ENCODE measurements at regions not wholly inside any gene's neighbourhood (a gene's known extent, or its start where the extent isn't known, plus 50 kb on each side); places are given as distances from the start of the nearest gene placed in this dataset.
"Not testable (repeated sequence)": the region's sequence is repeated elsewhere in the genome, so short reads cannot be mapped to it uniquely, and the experiment has no call there.

DNA sequence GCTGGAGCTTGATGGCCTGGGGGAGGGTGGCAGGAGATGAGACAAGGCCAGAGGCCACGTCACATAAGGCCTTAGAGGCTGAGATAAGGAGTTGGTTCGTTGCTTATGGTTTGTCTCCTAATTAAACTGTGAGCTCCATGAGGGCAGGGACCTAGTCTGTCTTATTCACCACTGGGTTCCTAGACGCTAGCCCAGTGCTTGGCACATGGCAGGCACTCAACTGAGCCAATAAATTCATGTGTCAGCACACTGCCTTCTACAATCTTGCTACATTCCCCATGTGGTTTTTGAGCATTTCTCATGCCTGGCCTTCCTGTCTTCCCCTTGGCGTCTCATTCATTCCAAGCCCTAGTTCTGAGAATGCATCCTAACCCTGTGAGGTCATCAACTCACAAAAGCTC is 92.5 kb upstream of the MED13L start:
- H3K9me3 Mint-ChIP-seq = peaks cover 4% of the 10 kb centered on the region
- no peak overlapping the region for H3K27ac Mint-ChIP-seq
- DNase-seq (no peak), ATAC-seq (no peak)
- no peak overlapping the region for H3K4me3 Mint-ChIP-seq
- no peaks in the 10 kb centered on the region for H3K27me3 Mint-ChIP-seq
- no peaks in the 10 kb centered on the region for H3K36me3 Mint-ChIP-seq (ENCODE audit: low read depth)
- peaks cover 3% of the 10 kb centered on the region for H3K4me1 Mint-ChIP-seq

DNA sequence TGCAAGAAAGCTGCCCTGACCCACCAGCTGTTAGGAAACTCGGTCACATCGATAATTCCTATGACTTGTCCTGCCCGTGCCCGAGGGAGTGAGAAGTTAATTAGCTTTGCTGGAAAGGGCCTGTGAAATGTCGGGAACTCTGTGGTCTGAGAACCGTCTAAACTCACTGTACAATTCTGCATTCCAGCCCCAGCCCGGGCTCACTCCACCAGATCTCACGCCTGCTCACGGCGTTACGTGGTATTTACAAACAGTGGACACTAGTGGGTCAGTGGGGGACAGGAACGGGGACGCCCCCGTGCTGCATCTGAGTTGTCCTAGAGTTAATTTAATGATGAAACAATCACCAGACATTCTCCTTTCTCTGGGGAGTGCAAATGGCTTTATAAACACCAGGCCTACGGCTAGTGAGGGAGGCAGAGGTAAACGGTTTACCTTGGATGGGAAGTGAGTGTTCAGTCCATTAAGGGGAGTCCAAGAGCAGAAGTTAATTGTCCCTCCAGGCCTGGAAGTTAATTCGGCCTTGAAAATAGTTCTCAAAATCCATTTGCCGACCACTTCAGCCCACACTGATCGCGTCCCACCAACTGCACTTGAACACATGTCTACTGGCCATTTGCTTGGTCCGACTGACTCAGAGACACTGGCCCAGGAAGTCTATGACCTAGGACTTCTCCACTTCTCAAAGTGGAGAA is 93.5 kb upstream of the MED13L start:
- no peak overlapping the region for H3K4me3 Mint-ChIP-seq
- H3K27me3 Mint-ChIP-seq = no peaks in the 10 kb centered on the region
- ATAC-seq (no peak), DNase-seq (no peak)
- peaks cover 11% of the 10 kb centered on the region for H3K4me1 Mint-ChIP-seq
- no peak overlapping the region for H3K27ac Mint-ChIP-seq
- peaks cover 10% of the 10 kb centered on the region for H3K9me3 Mint-ChIP-seq
- no peaks in the 10 kb centered on the region for H3K36me3 Mint-ChIP-seq (ENCODE audit: low read depth)

DNA sequence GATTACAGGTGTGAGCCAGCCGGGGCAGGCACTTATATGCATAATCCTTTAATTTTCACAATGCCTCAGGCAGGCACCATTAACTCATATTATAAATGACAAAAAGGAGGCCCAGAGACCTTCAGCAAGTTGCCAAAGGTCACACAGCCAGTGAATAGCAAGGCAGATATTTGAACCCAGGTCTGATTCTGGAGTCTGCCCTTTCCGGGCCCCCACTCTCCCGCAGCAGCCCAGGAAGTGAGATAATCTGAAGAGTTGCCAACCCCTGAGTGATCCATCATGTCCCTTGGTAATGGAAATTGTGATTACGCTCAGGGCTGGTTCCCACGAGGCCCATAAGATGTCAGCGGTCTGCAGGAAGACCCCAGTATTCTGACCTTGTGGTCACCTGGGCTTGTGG is 95.3 kb upstream of the MED13L start:
- Mint-ChIP-seq H3K36me3 (ENCODE audit: low read depth) (no peaks in the 10 kb centered on the region), H3K27ac (no peak overlapping the region), H3K9me3 (peaks cover 10% of the 10 kb centered on the region), H3K27me3 (no peaks in the 10 kb centered on the region), H3K4me1 (peaks cover 21% of the 10 kb centered on the region), H3K4me3 (no peak overlapping the region)
- DNase-seq (no peak), ATAC-seq (peak; percentile 31)

DNA sequence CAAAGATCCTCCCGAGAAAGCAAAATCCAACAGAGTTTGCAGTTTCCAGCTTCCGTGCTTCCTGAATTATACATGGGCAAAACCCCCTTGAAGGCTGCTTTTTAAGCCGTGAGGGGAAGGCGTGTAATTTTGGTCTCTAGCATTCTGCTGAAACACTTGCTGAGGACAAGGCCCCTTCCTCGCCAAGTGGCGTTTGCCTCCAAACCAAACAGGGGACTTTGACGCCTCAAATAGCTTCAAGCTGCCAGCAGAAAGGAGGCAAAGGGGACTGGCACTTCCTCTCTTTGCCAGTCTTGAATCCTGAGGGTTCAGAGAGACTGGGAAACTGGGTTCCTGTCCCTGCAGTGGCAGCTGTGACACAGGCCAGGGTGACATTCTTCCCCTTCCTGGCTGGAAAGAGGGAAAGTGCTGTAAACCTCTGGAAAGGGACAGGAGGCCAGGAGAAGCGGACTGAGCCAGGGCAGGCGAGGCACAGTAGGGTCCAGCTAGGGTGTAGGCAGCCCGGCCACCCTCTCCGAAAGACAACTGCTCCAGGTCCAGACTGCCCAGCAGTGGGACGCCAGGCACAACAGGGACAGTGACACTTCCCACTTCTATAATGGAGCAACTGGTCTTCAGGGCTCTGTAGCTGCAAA is 96.2 kb upstream of the MED13L start:
- ATAC-seq (no peak), DNase-seq (no peak)
- H3K9me3 Mint-ChIP-seq = peaks cover 10% of the 10 kb centered on the region
- H3K4me1 Mint-ChIP-seq = peaks cover 21% of the 10 kb centered on the region
- no peak overlapping the region for H3K4me3 Mint-ChIP-seq
- no peaks in the 10 kb centered on the region for H3K27me3 Mint-ChIP-seq
- H3K36me3 Mint-ChIP-seq (ENCODE audit: low read depth) = no peaks in the 10 kb centered on the region
- H3K27ac Mint-ChIP-seq = no peak overlapping the region

DNA sequence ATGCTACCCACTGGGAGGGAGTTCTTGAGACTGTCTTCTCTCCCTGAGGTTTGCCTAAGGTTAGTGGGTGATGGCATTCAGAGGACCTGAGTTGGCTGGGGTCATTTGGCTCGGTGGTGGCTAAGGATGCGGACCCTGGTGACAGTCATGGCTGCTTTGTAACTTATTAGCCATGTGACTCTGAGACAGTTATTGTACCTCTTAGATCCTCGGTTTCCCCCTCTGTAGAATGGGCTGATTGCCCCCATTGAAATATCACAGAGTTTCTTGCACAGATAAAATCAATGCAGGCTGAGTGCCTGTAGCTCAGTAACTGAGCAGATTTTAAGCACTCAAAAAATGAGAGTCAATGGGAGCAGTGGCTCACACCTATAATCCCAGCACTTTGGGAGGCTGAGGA is 96.7 kb upstream of the MED13L start:
- Mint-ChIP-seq H3K27ac (no peak overlapping the region), H3K4me3 (no peak overlapping the region), H3K27me3 (no peaks in the 10 kb centered on the region), H3K9me3 (peaks cover 10% of the 10 kb centered on the region), H3K4me1 (peaks cover 21% of the 10 kb centered on the region), H3K36me3 (ENCODE audit: low read depth) (no peaks in the 10 kb centered on the region)
- no peak for DNase-seq
- no peak for ATAC-seq

DNA sequence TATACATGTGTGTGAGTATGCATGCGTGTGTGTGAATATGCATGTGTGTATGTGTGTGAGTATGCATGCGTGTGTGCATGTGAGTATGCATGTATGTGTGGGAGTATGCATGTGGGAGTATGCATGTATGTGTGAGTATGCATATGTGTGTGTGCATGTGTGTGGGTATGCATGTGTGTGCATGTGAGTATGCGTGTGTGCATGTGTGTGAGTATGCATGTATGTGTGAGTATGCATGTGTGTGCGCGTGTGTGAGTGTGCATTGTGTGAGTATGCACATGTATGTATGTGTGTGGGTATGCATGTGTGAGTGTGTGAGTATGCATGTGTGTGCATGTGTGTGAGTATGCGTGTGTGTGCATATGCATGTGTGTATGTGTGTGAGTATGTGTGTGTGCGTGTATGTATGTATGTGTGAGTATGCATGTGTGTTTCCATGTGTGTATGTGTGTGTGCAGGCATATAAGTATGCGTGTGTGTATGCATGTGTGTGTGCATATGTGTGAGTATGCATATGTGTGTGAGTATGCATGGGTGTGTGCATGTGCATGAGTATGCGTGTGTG is 97.9 kb upstream of the MED13L start:
- ATAC-seq (no peak), DNase-seq (no peak)
- Mint-ChIP-seq H3K27me3 (no peaks in the 10 kb centered on the region), H3K4me1 (peaks cover 25% of the 10 kb centered on the region), H3K4me3 (no peak overlapping the region), H3K9me3 (peaks cover 10% of the 10 kb centered on the region), H3K27ac (peak overlapping the region; percentile 61), H3K36me3 (ENCODE audit: low read depth) (no peaks in the 10 kb centered on the region)

DNA sequence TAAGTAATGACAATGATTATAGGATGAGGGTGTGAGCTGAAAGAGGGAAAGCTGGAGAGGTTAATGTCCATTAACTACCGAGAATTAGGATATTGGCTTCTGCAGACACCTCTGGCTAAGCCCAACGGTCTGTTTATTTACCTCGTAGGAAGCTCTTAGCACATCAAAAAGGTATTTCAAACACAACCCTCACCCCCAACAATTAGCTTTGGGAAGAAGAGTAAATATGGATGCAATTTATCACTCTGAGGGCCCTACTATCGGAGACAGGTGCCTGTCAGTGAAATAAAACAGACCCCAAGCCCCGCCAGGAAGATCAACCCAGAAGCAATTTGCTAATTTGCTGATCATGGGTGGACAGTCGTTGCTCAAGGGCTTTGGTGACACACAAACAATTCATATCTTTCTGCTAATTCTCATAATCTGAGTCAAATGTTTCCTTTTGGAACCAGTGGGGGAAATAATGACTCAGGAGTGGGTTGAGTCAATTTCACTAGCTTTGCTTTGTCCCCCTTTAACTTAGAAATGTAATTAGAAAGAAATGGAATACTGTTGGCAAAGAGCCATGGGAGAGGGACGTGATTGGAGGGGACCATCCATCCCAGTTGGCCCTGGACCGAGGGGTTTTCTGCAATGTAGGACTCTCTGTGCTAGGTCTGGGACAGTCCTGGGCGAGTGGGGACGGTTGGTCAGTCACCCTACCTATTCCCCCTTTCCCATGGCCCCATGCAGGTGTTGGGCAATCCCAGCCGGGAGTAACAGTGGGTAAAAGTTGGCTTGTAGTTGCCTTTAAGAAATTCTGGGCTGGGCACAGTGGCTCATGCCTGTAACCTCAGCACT is 99.1 kb upstream of the MED13L start:
- DNase-seq (no peak), ATAC-seq (peak; percentile 67)
- no peaks in the 10 kb centered on the region for H3K36me3 Mint-ChIP-seq (ENCODE audit: low read depth)
- H3K27me3 Mint-ChIP-seq = peaks cover 1% of the 10 kb centered on the region
- H3K27ac Mint-ChIP-seq = peak overlapping the region; percentile 15
- peaks cover 25% of the 10 kb centered on the region for H3K4me1 Mint-ChIP-seq
- no peak overlapping the region for H3K4me3 Mint-ChIP-seq
- peaks cover 10% of the 10 kb centered on the region for H3K9me3 Mint-ChIP-seq

DNA sequence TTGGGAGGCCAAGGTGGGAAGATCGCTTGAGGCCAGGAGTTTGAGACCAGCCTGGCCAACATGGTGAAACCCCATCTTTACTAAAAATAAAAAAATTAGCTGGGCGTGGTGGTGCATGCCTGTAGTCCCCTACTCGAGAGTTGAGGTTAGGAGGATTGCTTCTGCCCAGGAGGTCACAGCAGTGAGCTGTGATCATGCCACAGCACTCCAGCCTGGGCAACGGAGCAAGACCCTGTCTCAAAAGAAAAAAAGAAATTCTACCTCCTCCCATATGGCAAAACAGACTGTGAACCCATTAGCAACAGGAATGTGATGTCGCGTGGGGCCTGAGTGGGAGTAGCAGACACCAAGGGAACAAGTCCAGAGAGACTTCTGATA is 99.7 kb upstream of the MED13L start:
- not testable (repeated sequence) for H3K36me3 Mint-ChIP-seq (ENCODE audit: low read depth); DNase-seq; H3K4me3 Mint-ChIP-seq; H3K27me3 Mint-ChIP-seq; ATAC-seq; H3K27ac Mint-ChIP-seq
- Mint-ChIP-seq H3K9me3 (peaks cover 10% of the 10 kb centered on the region), H3K4me1 (peaks cover 25% of the 10 kb centered on the region)

DNA sequence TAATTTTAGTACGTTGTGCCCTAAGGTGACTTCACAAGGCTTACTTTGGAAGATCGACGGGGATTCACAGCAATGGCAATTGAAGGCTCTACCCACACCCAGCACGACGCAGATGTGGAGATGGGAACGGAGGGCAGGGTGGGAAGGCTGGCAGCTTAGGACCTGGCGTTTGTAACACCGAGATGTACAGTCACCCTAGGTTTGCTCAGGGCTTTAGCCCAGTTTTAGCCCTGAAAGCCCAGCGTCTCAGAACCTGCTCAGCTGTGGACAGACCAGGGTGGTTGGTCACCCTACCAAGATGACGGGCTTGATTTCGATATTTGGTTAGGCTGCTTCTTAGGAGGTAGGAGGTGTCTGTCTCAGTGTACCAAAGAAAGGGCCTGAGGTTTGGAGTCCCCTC is 100.5 kb upstream of the MED13L start:
- H3K9me3 Mint-ChIP-seq = peaks cover 10% of the 10 kb centered on the region
- peaks cover 4% of the 10 kb centered on the region for H3K27me3 Mint-ChIP-seq
- DNase-seq = no peak
- peaks cover 24% of the 10 kb centered on the region for H3K4me1 Mint-ChIP-seq
- H3K4me3 Mint-ChIP-seq = no peak overlapping the region
- H3K36me3 Mint-ChIP-seq (ENCODE audit: low read depth) = no peaks in the 10 kb centered on the region
- no peak overlapping the region for H3K27ac Mint-ChIP-seq
- ATAC-seq = no peak

DNA sequence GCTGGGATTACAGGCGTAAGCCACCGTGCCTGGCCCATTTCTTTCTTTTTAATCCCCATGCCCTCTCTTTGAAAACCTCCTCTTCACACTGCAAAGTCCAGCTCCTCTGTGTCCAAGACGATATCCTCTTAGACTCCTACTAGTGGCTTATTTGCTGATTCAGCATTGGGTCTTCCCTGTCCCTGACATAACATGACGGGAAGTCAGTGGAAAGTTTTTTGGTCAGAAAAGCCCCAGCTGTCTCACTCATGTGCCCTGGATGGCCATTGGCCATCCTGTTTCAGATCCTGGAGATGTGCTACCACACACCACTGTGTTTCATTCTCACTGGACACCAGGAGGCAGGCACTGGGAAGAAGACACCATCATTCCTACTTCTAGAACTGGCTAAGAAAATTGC is 102.6 kb upstream of the MED13L start:
- H3K27ac Mint-ChIP-seq = no peak overlapping the region
- H3K27me3 Mint-ChIP-seq = peaks cover 4% of the 10 kb centered on the region
- DNase-seq = no peak
- ATAC-seq = no peak
- H3K36me3 Mint-ChIP-seq (ENCODE audit: low read depth) = no peaks in the 10 kb centered on the region
- H3K4me1 Mint-ChIP-seq = peaks cover 26% of the 10 kb centered on the region
- H3K4me3 Mint-ChIP-seq = no peak overlapping the region
- peaks cover 5% of the 10 kb centered on the region for H3K9me3 Mint-ChIP-seq

DNA sequence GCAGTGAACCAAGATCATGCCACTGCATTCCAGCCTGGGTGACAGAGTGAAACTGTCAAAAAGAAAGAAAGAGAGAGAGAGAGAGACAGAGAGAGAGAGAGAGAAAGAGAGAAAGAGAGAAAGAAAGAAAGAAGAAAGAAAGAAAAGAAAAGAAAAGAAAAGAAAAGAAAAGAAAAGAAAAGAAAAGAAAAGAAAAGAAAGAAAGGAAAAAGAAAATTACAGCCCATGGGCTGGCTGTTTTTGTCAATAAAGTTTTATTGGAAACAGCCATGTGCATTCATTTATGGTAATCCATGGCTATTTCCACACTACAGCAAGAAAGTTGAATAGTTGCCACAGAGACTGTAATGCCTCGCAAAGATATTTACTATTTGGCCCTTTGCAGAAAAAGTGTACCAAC is 103.2 kb upstream of the MED13L start:
- H3K9me3 Mint-ChIP-seq; ATAC-seq; H3K27ac Mint-ChIP-seq; H3K27me3 Mint-ChIP-seq; DNase-seq; H3K4me3 Mint-ChIP-seq; H3K36me3 Mint-ChIP-seq (ENCODE audit: low read depth): not testable (repeated sequence)
- peaks cover 22% of the 10 kb centered on the region for H3K4me1 Mint-ChIP-seq

DNA sequence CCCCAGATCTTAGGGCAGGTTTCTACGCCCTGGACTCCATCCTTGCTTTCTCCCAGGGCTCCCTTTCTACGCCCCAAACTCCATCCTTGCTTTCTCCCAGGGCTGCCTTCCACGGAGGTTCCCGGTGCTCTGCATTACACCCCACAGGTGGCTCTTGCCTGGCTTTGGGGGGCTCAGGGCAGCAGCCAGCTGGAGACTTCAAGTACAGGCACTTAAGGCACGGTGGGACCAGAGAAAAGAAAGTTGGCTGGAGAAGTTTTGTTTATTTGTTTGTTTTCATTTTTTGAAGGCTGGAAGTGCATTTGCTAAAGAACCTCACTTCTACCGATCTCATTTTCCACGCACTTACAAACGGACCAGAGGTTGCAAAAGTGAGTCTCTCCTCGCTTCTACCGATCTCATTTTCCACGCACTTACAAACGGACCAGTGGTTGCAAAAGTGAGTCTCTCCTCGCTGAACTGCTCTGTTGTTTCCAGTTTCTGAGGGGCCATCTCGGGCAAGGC is 103.8 kb upstream of the MED13L start:
- no peak overlapping the region for H3K4me3 Mint-ChIP-seq
- H3K4me1 Mint-ChIP-seq = peaks cover 18% of the 10 kb centered on the region
- H3K36me3 Mint-ChIP-seq (ENCODE audit: low read depth) = no peaks in the 10 kb centered on the region
- DNase-seq (no peak), ATAC-seq (no peak)
- H3K27ac Mint-ChIP-seq = no peak overlapping the region
- H3K27me3 Mint-ChIP-seq = peaks cover 4% of the 10 kb centered on the region
- H3K9me3 Mint-ChIP-seq = no peaks in the 10 kb centered on the region

DNA sequence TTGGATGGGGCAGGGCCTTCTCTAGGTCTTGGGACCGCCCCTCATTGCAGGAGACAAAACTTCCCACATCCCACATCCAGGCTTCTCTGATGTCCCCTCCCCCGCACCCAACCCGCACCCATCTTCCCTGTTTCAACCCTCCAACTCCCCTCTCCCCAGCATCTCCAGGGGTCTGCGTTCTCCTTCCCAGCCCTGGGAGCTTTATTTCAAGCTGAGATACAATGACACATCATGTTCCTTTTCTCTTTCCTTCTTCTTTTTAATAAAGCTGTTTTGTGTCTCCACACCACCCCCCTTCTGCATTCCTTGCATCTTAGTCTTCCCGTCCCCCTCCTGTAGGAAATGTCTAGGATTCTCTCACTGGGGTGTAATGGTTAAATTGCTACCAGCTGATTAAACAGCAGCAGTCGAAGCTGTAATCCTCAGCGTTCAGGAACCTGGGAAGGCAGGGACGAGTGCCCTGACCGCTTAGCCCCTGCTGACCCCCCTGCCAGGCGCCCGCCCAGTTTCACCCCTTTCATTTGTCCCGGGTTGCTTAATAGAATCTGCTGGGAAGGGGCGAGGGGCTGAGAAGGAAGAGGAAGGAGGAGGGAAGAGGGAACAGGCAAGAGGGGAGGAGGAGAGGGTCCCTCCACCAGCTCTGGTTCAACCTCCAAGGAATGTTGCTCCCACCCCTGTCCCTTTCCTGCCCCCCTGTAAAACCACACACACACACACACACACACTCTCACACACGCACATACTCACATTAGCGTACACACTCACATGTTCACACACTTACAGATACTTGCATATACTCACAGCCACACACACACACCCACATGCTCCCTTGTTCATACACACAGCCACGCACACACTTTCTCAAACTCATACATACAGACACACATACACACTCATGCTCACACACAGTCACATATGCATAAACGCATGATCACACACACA is 104.5 kb upstream of the MED13L start:
- Mint-ChIP-seq H3K4me1 (peaks cover 11% of the 10 kb centered on the region), H3K36me3 (ENCODE audit: low read depth) (no peaks in the 10 kb centered on the region), H3K27ac (no peak overlapping the region), H3K27me3 (peaks cover 4% of the 10 kb centered on the region), H3K9me3 (no peaks in the 10 kb centered on the region), H3K4me3 (no peak overlapping the region)
- no peak for ATAC-seq
- no peak for DNase-seq

Data from activated naive CD8-positive, alpha-beta T cell treated with anti-CD3 and anti-CD28 coated beads, Interleukin-2, amount 50 U/mL, for 24 hours (primary cell).